Endothelial cell of umbilical vein (primary cell): ENCODE measurements at regions not wholly inside any gene's neighbourhood (a gene's known extent, or its start where the extent isn't known, plus 50 kb on each side); places are given as distances from the start of the nearest gene placed in this dataset.

ENCODE experiments used
- EZH2 ChIP-seq: IDR thresholded peaks from 2 replicates; pipeline ENCODE4 v1.6.1; 2012; ENCODE audit warnings: borderline replicate concordance, low read depth, mild to moderate bottlenecking, moderate library complexity, low read length, inconsistent platforms; ENCODE audit not compliant: severe bottlenecking
- FOS ChIP-seq: IDR thresholded peaks from 2 replicates; pipeline ENCODE4 v1.6.1; 2011; ENCODE audit warnings: mild to moderate bottlenecking, low read length, moderate library complexity, borderline replicate concordance; ENCODE audit not compliant: insufficient read depth
- MYC ChIP-seq: IDR thresholded peaks from one replicate; pipeline ENCODE4 v1.6.1; 2011; ENCODE audit warnings: mild to moderate bottlenecking, low read depth, low read length
- POLR2A ChIP-seq: IDR thresholded peaks from 2 replicates; pipeline ENCODE4 v1.6.1; 2012; ENCODE audit warnings: low read depth, mild to moderate bottlenecking, control low read depth, low read length
- POLR2AphosphoS5 ChIP-seq: IDR thresholded peaks from 2 replicates; pipeline ENCODE4 v1.6.1; 2012; ENCODE audit warnings: low read depth, mild to moderate bottlenecking, control low read depth, low read length, moderate library complexity; ENCODE audit not compliant: insufficient read depth
- TF ChIP-seq, protein P1 (sequence below), 2 donors: IDR thresholded peaks; 1 replicate in 1 of 2; 2 replicates in 1 of 2; pipeline ENCODE4 v1.5.1; 2011; ENCODE audit warnings: low read length in 2 of 2, mild to moderate bottlenecking in 2 of 2, moderate library complexity in 2 of 2, control low read depth in 1 of 2, inconsistent platforms in 1 of 2, low read depth in 1 of 2; ENCODE audit not compliant: insufficient read depth in 1 of 2; ENCODE audit errors: extremely low read depth in 1 of 2

DNA sequence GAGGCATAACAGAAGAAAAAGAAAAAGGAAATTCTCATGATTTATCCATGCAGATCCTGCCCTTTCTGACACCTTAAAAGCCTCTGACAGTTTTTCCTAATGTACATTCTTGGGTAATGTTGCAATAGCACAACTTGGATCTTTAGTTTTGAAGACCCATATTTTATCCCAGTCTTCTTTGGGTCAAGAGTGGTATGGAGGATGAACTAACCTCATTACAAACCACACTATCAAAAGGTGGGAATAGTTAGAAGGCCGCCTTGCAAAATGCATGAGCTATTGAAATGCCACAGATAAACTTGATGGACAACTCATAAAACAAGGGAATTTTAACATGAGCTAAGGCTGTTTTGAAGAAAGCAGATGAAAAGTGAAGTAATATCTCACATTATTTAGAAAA is 1479.8 kb upstream of the ACVR2A start:
- TF ChIP-seq, protein P1, sequence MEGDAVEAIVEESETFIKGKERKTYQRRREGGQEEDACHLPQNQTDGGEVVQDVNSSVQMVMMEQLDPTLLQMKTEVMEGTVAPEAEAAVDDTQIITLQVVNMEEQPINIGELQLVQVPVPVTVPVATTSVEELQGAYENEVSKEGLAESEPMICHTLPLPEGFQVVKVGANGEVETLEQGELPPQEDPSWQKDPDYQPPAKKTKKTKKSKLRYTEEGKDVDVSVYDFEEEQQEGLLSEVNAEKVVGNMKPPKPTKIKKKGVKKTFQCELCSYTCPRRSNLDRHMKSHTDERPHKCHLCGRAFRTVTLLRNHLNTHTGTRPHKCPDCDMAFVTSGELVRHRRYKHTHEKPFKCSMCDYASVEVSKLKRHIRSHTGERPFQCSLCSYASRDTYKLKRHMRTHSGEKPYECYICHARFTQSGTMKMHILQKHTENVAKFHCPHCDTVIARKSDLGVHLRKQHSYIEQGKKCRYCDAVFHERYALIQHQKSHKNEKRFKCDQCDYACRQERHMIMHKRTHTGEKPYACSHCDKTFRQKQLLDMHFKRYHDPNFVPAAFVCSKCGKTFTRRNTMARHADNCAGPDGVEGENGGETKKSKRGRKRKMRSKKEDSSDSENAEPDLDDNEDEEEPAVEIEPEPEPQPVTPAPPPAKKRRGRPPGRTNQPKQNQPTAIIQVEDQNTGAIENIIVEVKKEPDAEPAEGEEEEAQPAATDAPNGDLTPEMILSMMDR (IDR thresholded peaks at IDR 0.05; ENCODE audit: extremely low read depth in 1 of 2, insufficient read depth in 1 of 2, low read depth in 1 of 2, low read length in 2 of 2) = no peak
- no peak for TF ChIP-seq POLR2AphosphoS5
- no peak for TF ChIP-seq EZH2
- TF ChIP-seq POLR2A = no peak
- TF ChIP-seq FOS = no peak
- no peak for TF ChIP-seq MYC
